K562 (cell line): ENCODE measurements at regions not wholly inside any gene's neighbourhood (a gene's known extent, or its start where the extent isn't known, plus 50 kb on each side); places are given as distances from the start of the nearest gene placed in this dataset.

Experiments
- ATAC-seq: fragments of 200-7000 bp; cut with Tn5 transposase; 3 replicates; pipeline ENCODE4 v1.9.1; 2020; ENCODE audit warnings: moderate library complexity
- BruUV-seq: library from RNA; stranded (reverse); fragments of 400-500 nt; replicated peaks from 2 replicates; lab custom pipeline; 2021; lab: Mats Ljungman, UMichigan
- CTCF ChIA-PET: fragments of 300-600 bp; formaldehyde crosslinking; extraction: SDS; loops from one replicate; lab custom pipeline; 2021; ENCODE audit warnings: low intra/inter-chr PET ratio; lab: Yijun Ruan, JAX
- POLR2A ChIA-PET: fragments of 300-600, 350-650 bp; sonication (Branson Sonifier 250); formaldehyde crosslinking; extraction: SDS; loops from one replicate; lab custom pipeline; 2021; ENCODE audit warnings: antibody characterized with exemption, inconsistent platforms; lab: Yijun Ruan, JAX
- DNase-seq, 4 experiments: peaks; one replicate each; pipeline versions ENCODE4 v3.0.0 to v3.0.0-alpha.2; 2011 to 2018; ENCODE audit warnings: low spot score in 3 of 4, mixed read lengths in 3 of 4; ENCODE audit errors: extremely low read depth in 1 of 4
- FAIRE-seq: peaks from 2 replicates; lab custom pipeline; 2011; peaks lifted over from hg19 to GRCh38; lab: Jason Lieb, UNC
- H2AFZ ChIP-seq: 2 replicates; pipeline ENCODE4 v1.6.0; 2011; ENCODE audit warnings: low read depth, low read length, control low read depth, inconsistent platforms
- H3K27ac ChIP-seq: fragments of 200-600 bp; 3 replicates; pipeline ENCODE4 v1.8.0; 2011; ENCODE audit warnings: low read depth, mild to moderate bottlenecking, control low read depth, inconsistent platforms, low read length, moderate library complexity, mixed read lengths; ENCODE audit errors: extremely low read depth
- H3K27me3 ChIP-seq, 2 experiments: fragments of 300-600 bp in 1 of 2; 2 replicates in 1 of 2; 3 replicates in 1 of 2; pipeline versions ENCODE4 v1.6.0 to v1.8.0; 2011; ENCODE audit warnings: inconsistent platforms in 2 of 2, low read length in 2 of 2, mild to moderate bottlenecking in 1 of 2, mixed read lengths in 1 of 2, moderate library complexity in 1 of 2; ENCODE audit not compliant: control insufficient read depth in 2 of 2, insufficient read depth in 2 of 2
- H3K36me3 ChIP-seq: fragments of 300-600 bp; 3 replicates; pipeline ENCODE4 v1.8.0; 2011; ENCODE audit warnings: mild to moderate bottlenecking, low read length, inconsistent platforms; ENCODE audit not compliant: control insufficient read depth, insufficient read depth
- H3K4me1 ChIP-seq, 2 experiments: fragments of 200-600 bp in 1 of 2; replicated peaks in 1 of 2; 2 replicates in 1 of 2; 3 replicates in 1 of 2; pipeline versions ENCODE4 v1.5.1 to v1.8.0; 2011; ENCODE audit warnings: inconsistent platforms in 2 of 2, low read length in 2 of 2, mild to moderate bottlenecking in 1 of 2, mixed read lengths in 1 of 2, moderate library complexity in 1 of 2; ENCODE audit not compliant: control insufficient read depth in 2 of 2, insufficient read depth in 2 of 2
- H3K4me2 ChIP-seq: 2 replicates; pipeline ENCODE4 v1.6.1; 2011; ENCODE audit warnings: low read length, control low read depth, inconsistent platforms, mixed read lengths; ENCODE audit not compliant: insufficient read depth
- H3K4me3 ChIP-seq: fragments of 200-600 bp; sonication (generic), shearing (Covaris generic); 2 replicates; pipeline ENCODE4 v1.5.1; 2016; ENCODE audit warnings: control low read depth, inconsistent platforms
- H3K79me2 ChIP-seq: fragments of 200-600 bp; 3 replicates; pipeline ENCODE4 v1.8.0; 2011; ENCODE audit warnings: low read length, inconsistent platforms; ENCODE audit not compliant: control insufficient read depth, insufficient read depth
- H3K9ac ChIP-seq, 2 experiments: 2 replicates each; pipeline versions ENCODE4 v1.6.0 to v1.6.1; 2011; ENCODE audit warnings: low read depth in 2 of 2, low read length in 2 of 2, control low read depth in 1 of 2, inconsistent platforms in 1 of 2, mild to moderate bottlenecking in 1 of 2, mixed read lengths in 1 of 2; ENCODE audit not compliant: insufficient read depth in 1 of 2
- H3K9me1 ChIP-seq: one replicate; pipeline ENCODE4 v1.6.0; 2011; ENCODE audit warnings: inconsistent platforms, mild to moderate bottlenecking, low read length, moderate library complexity; ENCODE audit not compliant: control insufficient read depth, insufficient read depth
- H3K9me3 ChIP-seq: replicated peaks from 2 replicates; pipeline ENCODE4 v1.5.1; 2011; ENCODE audit warnings: low read depth, low read length, inconsistent platforms; ENCODE audit not compliant: control insufficient read depth, insufficient read depth
- H4K20me1 ChIP-seq: replicated peaks from 2 replicates; pipeline ENCODE4 v1.6.1; 2011; ENCODE audit warnings: low read length, inconsistent platforms, mixed read lengths; ENCODE audit not compliant: control insufficient read depth, insufficient read depth
- DPF2 ChIP-seq: fragments of 450-650 bp; IDR thresholded peaks from 2 replicates; pipeline ENCODE4 v1.6.1; 2016
- E2F5 ChIP-seq: sonication (generic); formaldehyde crosslinking; IDR thresholded peaks from 2 replicates; pipeline ENCODE4 v1.8.0; 2022; ENCODE audit warnings: mild to moderate bottlenecking, missing genetic modification reagents
- HDAC1 ChIP-seq, 2 experiments: fragments of 450-650 bp; IDR thresholded peaks; 2 replicates each; pipeline ENCODE4 v1.6.1; 2016 to 2017; ENCODE audit warnings: inconsistent platforms in 1 of 2, mild to moderate bottlenecking in 1 of 2, moderate library complexity in 1 of 2
- HSF4 ChIP-seq: fragments of 250-450 bp; sonication (Bioruptor Pico); IDR thresholded peaks from 2 replicates; pipeline ENCODE4 v2.1.2; 2022; ENCODE audit warnings: mild to moderate bottlenecking, moderate library complexity, borderline replicate concordance
- RERE ChIP-seq: sonication (generic); formaldehyde crosslinking; IDR thresholded peaks from 2 replicates; pipeline ENCODE4 v1.8.0; 2023; ENCODE audit warnings: missing genetic modification reagents, mild to moderate bottlenecking, borderline replicate concordance
- SRSF9 ChIP-seq: fragments of 200-400 bp; formaldehyde crosslinking; IDR thresholded peaks from 2 replicates; pipeline ENCODE4 v1.6.1; 2017; ENCODE audit warnings: low read depth, low read length, borderline replicate concordance
- TAF15 ChIP-seq: fragments of 200-400 bp; formaldehyde crosslinking; IDR thresholded peaks from 2 replicates; pipeline ENCODE4 v1.6.1; 2017; ENCODE audit warnings: mild to moderate bottlenecking, low read depth, low read length, moderate library complexity
- TAL1 ChIP-seq: fragments of 450-650 bp; IDR thresholded peaks from 2 replicates; pipeline ENCODE4 v1.6.1; 2016; ENCODE audit warnings: mild to moderate bottlenecking
- TRIM24 ChIP-seq, 2 experiments: fragments of 450-650 bp; IDR thresholded peaks; 2 replicates each; pipeline ENCODE4 v1.6.1; 2016
- ZBTB26 ChIP-seq: fragments of 450-650 bp; formaldehyde crosslinking; IDR thresholded peaks from 2 replicates; pipeline ENCODE4 v1.4.0; 2022; ENCODE audit warnings: missing genetic modification characterization
- ZC3H11A ChIP-seq: IDR thresholded peaks from 2 replicates; pipeline ENCODE4 v1.6.1; 2012; ENCODE audit warnings: low read depth, low read length, improper control_type of control experiment
- ZNF253 ChIP-seq: fragments of 250-450 bp; sonication (Bioruptor Pico); conservative IDR thresholded peaks from 2 replicates; pipeline ENCODE4 v1.6.1; 2021; ENCODE audit warnings: mild to moderate bottlenecking
- WGBS: fragments of 100-300 bp; shearing (Covaris generic); methylation state at CpG from one replicate; pipeline ENCODE4 v1.1.6; 2016; ENCODE audit warnings: low coverage, mixed read lengths; ENCODE audit not compliant: insufficient coverage; ENCODE audit errors: missing lambda C conversion rate; 5-methylcytosine and 5-hydroxymethylcytosine counted together
- in situ Hi-C: fragments of 300-500 bp; cut with MboI; formaldehyde crosslinking; loops from 4 replicates; pipeline ENCODE4 v1.15.0; 2018; ENCODE audit warnings: inconsistent platforms, mixed read lengths
- intact Hi-C: fragments of 100-400 bp; cut with micrococcal nuclease; formaldehyde crosslinking; loops from 2 replicates; pipeline ENCODE4 v1.14.2; 2022
- TF ChIP-seq, protein P1 (sequence below): fragments of 250-450 bp; sonication (Bioruptor Pico); IDR thresholded peaks from 2 replicates; pipeline ENCODE4 v1.5.1; 2021; ENCODE audit warnings: mild to moderate bottlenecking

GRCh38 chr6:169371344-169372127 is 117.9 kb upstream of the THBS2 start:
- H3K79me2 ChIP-seq: no peaks in the 10 kb centered on the region
- in situ Hi-C loops (no loop called here), intact Hi-C loops (no loop called here)
- H2AFZ ChIP-seq: no peak overlapping the region
- H3K36me3 ChIP-seq: no peaks in the 10 kb centered on the region
- no peak overlapping the region; a peak in 1 of 4 replicates for H3K9ac ChIP-seq
- no peaks in the 10 kb centered on the region for H3K9me1 ChIP-seq
- TF ChIP-seq RERE (CRISPR knock-in tag) (no peak), DPF2 (0 out of 2 replicates have a peak, but pooled peaks have one; percentile 18), HSF4 (no peak), ZNF253 (no peak), SRSF9 (no peak), ZC3H11A (no peak), TAL1 (no peak), TAF15 (no peak), E2F5 (CRISPR knock-in tag) (no peak), ZBTB26 (CRISPR knock-in tag) (0 out of 2 replicates have a peak, but pooled peaks have one; percentile 34), TRIM24 (IDR thresholded peaks at IDR 0.05) (0 out of 4 replicates have a peak, but pooled peaks of 1 of the 2 experiments have one; percentile 12), HDAC1 (IDR thresholded peaks at IDR 0.05) (peak in 1 of 2 experiments; percentile 29; a peak in 1 of 4 replicates)
- TF ChIP-seq, protein P1, sequence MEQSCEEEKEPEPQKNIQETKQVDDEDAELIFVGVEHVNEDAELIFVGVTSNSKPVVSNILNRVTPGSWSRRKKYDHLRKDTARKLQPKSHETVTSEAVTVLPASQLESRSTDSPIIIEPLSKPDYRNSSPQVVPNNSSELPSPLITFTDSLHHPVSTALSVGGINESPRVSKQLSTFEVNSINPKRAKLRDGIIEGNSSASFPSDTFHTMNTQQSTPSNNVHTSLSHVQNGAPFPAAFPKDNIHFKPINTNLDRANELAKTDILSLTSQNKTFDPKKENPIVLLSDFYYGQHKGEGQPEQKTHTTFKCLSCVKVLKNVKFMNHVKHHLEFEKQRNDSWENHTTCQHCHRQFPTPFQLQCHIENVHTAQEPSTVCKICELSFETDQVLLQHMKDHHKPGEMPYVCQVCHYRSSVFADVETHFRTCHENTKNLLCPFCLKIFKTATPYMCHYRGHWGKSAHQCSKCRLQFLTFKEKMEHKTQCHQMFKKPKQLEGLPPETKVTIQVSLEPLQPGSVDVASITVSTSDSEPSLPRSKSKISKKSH: no peak
- DNase-seq: peak in 1 of 4 experiments; percentile 9
- no peak overlapping the region for H3K27ac ChIP-seq
- peak; percentile 68 for ATAC-seq
- no peaks in the 10 kb centered on the region for H4K20me1 ChIP-seq
- peaks cover 0 to 28% of the 10 kb centered on the region in 2 experiments; a peak in 3 of 5 replicates for H3K27me3 ChIP-seq
- no TSS peak for BruUV-seq
- no peak overlapping the region for H3K4me2 ChIP-seq
- H3K4me1 ChIP-seq: peaks cover 0 to 4% of the 10 kb centered on the region in 2 experiments; a peak in 2 of 5 replicates
- ChIA-PET CTCF (no interaction called here), POLR2A (no interaction called here)
- H3K9me3 ChIP-seq: no peaks in the 10 kb centered on the region
- no peak for FAIRE-seq
- H3K4me3 ChIP-seq: no peak overlapping the region
- WGBS: 19% methylated on average over 9 of the region's 12 CpGs
